Ascending aorta (tissue), 2 donors: ENCODE measurements at regions not wholly inside any gene's neighbourhood (a gene's known extent, or its start where the extent isn't known, plus 50 kb on each side); places are given as distances from the start of the nearest gene placed in this dataset.

Source experiments
- DNase-seq, 2 donors: peaks; one replicate each; pipeline ENCODE4 v3.0.0-alpha.2; 2019; ENCODE audit warnings: low spot score in 2 of 2
- H3K27ac ChIP-seq, 2 donors: fragments of 200-600 bp; sonication (generic); one replicate each; pipeline ENCODE4 v1.5.1; 2016 to 2017; ENCODE audit warnings: mild to moderate bottlenecking in 1 of 2
- H3K27me3 ChIP-seq: fragments of 200-600 bp; sonication (generic); one replicate; pipeline ENCODE4 v1.5.1; 2017
- H3K36me3 ChIP-seq, 2 donors: fragments of 200-600 bp; sonication (generic); one replicate each; pipeline ENCODE4 v1.5.1; 2016
- H3K4me1 ChIP-seq, 2 donors: fragments of 200-600 bp; sonication (generic); one replicate each; pipeline ENCODE4 v1.5.1; 2016 to 2017; ENCODE audit warnings: mild to moderate bottlenecking in 1 of 2
- H3K4me3 ChIP-seq, 2 donors: fragments of 200-600 bp; sonication (generic); one replicate each; pipeline ENCODE4 v1.5.1; 2016 to 2017; ENCODE audit warnings: mild to moderate bottlenecking in 1 of 2
- H3K9me3 ChIP-seq, 2 donors: fragments of 200-600 bp; sonication (generic); one replicate each; pipeline ENCODE4 v1.5.1; 2016
- intact Hi-C: fragments of 100-400 bp; cut with DNase I; formaldehyde crosslinking; loops from one replicate; pipeline ENCODE4 v1.15.1; 2023
- TF ChIP-seq, protein P1 (sequence below), 3 experiments: fragments of 200-600 bp in 2 of 3; fragments of 450-650 bp in 1 of 3; sonication (generic) in 2 of 3; IDR thresholded peaks; one replicate each; pipeline ENCODE4 v1.5.1; 2016 to 2019; ENCODE audit warnings: antibody characterized with exemption in 3 of 3, mild to moderate bottlenecking in 1 of 3, moderate library complexity in 1 of 3

DNA sequence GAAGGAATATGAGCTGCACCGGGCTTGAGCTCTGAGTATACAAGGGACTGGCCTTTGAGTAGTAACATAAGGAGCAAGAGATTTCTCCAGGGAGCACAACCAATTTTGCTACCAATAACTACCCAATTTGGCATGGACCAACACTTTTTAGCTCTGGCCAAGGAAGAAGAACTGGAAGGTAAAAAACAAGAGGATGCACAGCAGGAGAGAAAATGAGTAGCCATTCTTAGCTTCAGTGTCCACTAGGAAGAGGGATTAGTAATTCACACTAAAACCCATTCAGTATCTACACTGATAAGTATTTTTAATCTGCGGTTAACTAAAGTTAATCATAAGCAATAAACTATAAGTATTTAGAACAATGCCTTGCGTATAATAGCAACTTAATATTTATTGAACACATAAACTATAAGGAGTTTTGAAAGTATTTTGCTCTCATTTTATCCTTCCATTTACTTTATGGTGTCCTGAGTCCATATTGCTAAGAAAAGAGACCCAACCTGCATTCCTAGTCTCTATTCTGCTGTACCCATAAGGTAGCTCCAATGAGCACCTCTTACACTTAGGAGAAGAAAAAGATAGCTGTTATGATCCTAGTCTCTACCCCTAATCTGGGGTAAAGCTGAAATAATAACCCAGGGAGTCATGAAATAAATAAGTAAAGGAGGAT lies 268.9 kb downstream of the IGSF11 start:
- intact Hi-C loops = no loop called here
- Histone ChIP-seq H3K4me3 (no peak overlapping the region), H3K36me3 (no peaks in the 10 kb centered on the region), H3K4me1 (no peaks in the 10 kb centered on the region), H3K27me3 (no peaks in the 10 kb centered on the region), H3K27ac (no peak overlapping the region), H3K9me3 (no peaks in the 10 kb centered on the region)
- TF ChIP-seq, protein P1, sequence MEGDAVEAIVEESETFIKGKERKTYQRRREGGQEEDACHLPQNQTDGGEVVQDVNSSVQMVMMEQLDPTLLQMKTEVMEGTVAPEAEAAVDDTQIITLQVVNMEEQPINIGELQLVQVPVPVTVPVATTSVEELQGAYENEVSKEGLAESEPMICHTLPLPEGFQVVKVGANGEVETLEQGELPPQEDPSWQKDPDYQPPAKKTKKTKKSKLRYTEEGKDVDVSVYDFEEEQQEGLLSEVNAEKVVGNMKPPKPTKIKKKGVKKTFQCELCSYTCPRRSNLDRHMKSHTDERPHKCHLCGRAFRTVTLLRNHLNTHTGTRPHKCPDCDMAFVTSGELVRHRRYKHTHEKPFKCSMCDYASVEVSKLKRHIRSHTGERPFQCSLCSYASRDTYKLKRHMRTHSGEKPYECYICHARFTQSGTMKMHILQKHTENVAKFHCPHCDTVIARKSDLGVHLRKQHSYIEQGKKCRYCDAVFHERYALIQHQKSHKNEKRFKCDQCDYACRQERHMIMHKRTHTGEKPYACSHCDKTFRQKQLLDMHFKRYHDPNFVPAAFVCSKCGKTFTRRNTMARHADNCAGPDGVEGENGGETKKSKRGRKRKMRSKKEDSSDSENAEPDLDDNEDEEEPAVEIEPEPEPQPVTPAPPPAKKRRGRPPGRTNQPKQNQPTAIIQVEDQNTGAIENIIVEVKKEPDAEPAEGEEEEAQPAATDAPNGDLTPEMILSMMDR (IDR thresholded peaks at IDR 0.05) = no peak
- DNase-seq = no peak

DNA sequence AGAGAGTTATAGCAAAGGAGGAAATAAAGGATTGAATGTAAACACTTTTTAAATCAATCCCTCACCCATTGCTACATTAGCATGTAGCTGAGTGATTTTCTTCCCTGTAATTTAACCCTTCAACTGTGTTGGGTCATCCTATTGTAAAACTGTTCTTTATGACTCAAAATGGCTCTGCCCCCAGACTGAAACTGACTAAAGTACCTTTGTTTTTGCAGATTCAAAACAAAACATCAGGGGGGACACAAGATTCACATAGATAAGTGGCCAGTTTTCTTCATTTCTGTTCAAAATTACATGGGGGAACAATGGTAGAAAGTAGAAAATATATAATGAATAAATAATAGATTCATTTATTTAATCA lies 268.4 kb downstream of the IGSF11 start:
- intact Hi-C loops = no loop called here
- Histone ChIP-seq H3K36me3 (no peaks in the 10 kb centered on the region), H3K27me3 (no peaks in the 10 kb centered on the region), H3K27ac (no peak overlapping the region), H3K9me3 (no peaks in the 10 kb centered on the region), H3K4me3 (no peak overlapping the region), H3K4me1 (no peaks in the 10 kb centered on the region)
- TF ChIP-seq, protein P1 (IDR thresholded peaks at IDR 0.05) = no peak
- DNase-seq = no peak

DNA sequence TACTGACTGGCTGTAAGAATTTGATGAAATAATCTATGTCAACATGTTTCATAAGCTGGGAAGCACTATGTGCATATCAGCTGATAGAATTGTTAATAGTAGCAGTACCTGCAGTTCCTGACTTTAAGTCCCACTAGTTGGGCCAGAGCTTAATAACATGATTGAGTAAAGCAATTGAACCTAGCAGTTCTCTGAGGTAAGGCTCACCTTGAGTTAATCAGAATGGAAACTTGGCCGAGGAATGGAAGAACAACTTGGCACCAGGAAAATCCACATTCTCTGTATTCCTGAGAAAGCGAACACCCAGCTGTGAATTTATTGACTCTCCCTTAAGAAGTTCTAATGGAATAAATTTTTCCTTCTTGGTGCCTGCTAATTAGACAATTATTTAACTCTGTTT lies 262.6 kb downstream of the IGSF11 start:
- DNase-seq = no peak
- no peak overlapping the region for H3K4me3 ChIP-seq
- no peaks in the 10 kb centered on the region for H3K36me3 ChIP-seq
- no peaks in the 10 kb centered on the region for H3K9me3 ChIP-seq
- no peak overlapping the region for H3K27ac ChIP-seq
- no peaks in the 10 kb centered on the region for H3K27me3 ChIP-seq
- no peaks in the 10 kb centered on the region for H3K4me1 ChIP-seq
- intact Hi-C loops = no loop called here
- TF ChIP-seq, protein P1 (IDR thresholded peaks at IDR 0.05) = no peak

DNA sequence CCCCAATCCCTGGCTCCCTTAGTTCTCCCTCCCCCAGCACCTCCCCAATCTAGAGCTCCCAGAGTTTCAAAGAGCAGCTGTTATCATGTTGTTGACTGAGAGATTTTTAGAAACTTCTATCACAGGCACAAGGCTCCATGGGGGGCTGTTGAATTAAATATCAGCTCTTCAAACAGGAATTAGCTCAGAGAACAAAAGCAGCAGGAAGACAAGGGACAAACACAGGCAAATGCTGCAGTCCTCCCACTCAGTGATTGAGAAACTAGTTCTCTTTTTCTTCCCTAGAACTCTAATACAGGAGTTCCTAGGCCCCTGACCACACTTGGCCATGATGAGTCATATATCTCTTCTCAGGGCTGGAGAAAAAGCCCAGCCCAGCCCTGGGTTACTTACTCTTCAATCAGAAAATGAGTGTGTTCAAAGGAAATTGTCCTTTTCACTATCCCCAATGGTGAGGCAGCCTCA lies 262.1 kb downstream of the IGSF11 start:
- no peak for DNase-seq
- TF ChIP-seq, protein P1 (IDR thresholded peaks at IDR 0.05) = no peak
- no peaks in the 10 kb centered on the region for H3K4me1 ChIP-seq
- no peaks in the 10 kb centered on the region for H3K27me3 ChIP-seq
- no peaks in the 10 kb centered on the region for H3K9me3 ChIP-seq
- intact Hi-C loops = no loop called here
- no peak overlapping the region for H3K4me3 ChIP-seq
- no peaks in the 10 kb centered on the region for H3K36me3 ChIP-seq
- no peak overlapping the region for H3K27ac ChIP-seq

DNA sequence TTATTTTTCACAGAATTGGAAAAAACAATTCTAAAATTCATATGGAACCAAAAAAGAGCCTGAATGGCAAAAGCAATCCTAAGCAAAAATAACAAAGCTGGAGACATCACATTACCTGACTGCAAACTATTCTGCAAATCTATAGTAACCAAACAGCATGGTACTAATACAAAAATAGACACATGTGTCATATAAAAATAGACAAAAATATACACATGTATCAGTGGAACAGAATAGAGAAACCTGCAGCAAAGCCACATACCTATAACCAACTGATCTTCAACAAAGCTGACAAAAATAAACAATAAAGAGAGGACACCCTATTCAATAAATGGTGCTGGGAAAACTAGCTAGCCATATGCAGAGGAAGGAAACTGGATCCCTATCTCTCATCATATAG lies 259.6 kb downstream of the IGSF11 start:
- intact Hi-C loops = no loop called here
- TF ChIP-seq, protein P1 (IDR thresholded peaks at IDR 0.05) = no peak
- H3K9me3 ChIP-seq = no peaks in the 10 kb centered on the region

DNA sequence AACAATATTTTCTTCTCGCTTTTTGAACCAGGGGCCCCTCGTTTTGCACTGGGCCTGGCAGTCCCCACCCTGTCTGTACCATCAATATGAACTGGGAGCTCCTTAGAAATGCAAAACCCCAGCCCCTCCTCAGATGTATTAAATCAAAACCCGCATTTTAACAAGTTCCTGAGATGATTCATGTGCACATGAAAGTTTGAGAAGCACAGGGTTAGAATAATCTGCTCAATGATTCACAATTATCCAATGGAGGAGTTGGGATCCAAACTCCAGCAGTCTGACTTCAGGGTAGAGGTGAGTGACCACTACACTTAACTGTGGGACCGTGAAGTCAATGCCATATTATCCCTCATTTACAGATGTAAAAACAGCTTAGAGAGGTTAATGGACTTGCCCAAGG lies 256.4 kb downstream of the IGSF11 start:
- intact Hi-C loops = no loop called here
- no peak for DNase-seq
- Histone ChIP-seq H3K9me3 (no peaks in the 10 kb centered on the region), H3K36me3 (no peaks in the 10 kb centered on the region), H3K4me1 (no peaks in the 10 kb centered on the region), H3K27ac (no peak overlapping the region), H3K27me3 (no peaks in the 10 kb centered on the region), H3K4me3 (no peak overlapping the region)
- TF ChIP-seq, protein P1 (IDR thresholded peaks at IDR 0.05) = no peak

More for the DNA sequence above, 259.6 kb downstream of the IGSF11 start:
- no peaks in the 10 kb centered on the region for H3K36me3 ChIP-seq
- H3K4me3 ChIP-seq = no peak overlapping the region
- no peaks in the 10 kb centered on the region for H3K27me3 ChIP-seq
- H3K4me1 ChIP-seq = no peaks in the 10 kb centered on the region
- no peak for DNase-seq
- H3K27ac ChIP-seq = no peak overlapping the region
